ENCODE measurements at regions not wholly inside any gene's neighbourhood (a gene's known extent, or its start where the extent isn't known, plus 50 kb on each side); places are given as distances from the start of the nearest gene placed in this dataset.

DNA sequence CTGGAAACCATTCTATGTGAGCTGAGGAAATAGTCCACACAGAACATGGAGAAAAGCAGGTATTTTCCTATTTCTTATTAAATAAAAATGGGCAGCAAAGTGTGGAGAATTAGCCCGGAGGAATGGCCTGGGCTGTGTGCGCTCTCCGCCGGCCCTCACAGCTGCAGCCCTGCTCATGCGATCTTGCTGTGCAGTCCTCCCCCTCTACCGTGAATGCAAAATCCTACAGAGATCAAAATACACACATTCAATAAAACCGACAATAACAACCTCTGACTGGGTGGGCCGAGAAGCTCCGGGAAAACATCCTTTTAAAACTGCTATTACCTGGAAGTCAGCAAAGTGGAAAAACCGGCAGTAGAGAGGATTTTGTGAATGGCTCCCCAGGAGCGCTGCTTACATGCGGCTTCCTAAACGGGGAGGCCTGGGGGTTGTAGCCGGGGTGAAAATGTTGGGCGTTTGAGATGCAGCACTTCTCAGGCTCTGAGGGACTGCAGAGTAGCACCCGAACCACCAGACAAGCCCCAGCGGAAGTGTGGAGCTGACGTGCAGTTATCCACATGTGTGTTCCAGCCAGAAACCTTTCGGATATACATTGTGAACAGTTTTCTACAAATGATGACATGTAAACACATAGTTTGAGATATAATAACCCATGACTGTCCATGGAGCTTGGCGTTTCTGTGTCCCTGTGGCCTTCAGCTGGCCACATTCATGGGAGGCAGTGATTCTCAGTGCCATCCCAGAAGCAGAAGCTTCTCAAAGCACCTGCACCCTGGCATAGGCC, 94.2 kb upstream of the ALKAL2 start:
- no peak for TF ChIP-seq ZNF672 (CRISPR knock-in tag; IDR thresholded peaks at IDR 0.05)
- TF ChIP-seq KLF9 (CRISPR knock-in tag; IDR thresholded peaks at IDR 0.05; ENCODE audit: low read depth), result no peak
- TF ChIP-seq ZNF644 (CRISPR knock-in tag; IDR thresholded peaks at IDR 0.05; ENCODE audit: low read depth), result no peak
- no peak for TF ChIP-seq KLF12 (CRISPR knock-in tag; IDR thresholded peaks at IDR 0.05; ENCODE audit: borderline replicate concordance)
- TF ChIP-seq, protein P1, sequence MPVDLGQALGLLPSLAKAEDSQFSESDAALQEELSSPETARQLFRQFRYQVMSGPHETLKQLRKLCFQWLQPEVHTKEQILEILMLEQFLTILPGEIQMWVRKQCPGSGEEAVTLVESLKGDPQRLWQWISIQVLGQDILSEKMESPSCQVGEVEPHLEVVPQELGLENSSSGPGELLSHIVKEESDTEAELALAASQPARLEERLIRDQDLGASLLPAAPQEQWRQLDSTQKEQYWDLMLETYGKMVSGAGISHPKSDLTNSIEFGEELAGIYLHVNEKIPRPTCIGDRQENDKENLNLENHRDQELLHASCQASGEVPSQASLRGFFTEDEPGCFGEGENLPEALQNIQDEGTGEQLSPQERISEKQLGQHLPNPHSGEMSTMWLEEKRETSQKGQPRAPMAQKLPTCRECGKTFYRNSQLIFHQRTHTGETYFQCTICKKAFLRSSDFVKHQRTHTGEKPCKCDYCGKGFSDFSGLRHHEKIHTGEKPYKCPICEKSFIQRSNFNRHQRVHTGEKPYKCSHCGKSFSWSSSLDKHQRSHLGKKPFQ (CRISPR knock-in tag; IDR thresholded peaks at IDR 0.05; ENCODE audit: insufficient replicate concordance), result no peak
- TF ChIP-seq NFE2L2 (IDR thresholded peaks at IDR 0.05; ENCODE audit: low read length), result no peak
- no peak for TF ChIP-seq MTF2 (CRISPR knock-in tag; IDR thresholded peaks at IDR 0.05; ENCODE audit: borderline replicate concordance)

All from HepG2 (cell line).